Upper lobe of right lung (tissue), 1 donor: ENCODE measurements at regions not wholly inside any gene's neighbourhood (a gene's known extent, or its start where the extent isn't known, plus 50 kb on each side); places are given as distances from the start of the nearest gene placed in this dataset.

Experiments used
- ATAC-seq: fragments of 200-7000 bp; cut with Tn5 transposase; one replicate; pipeline ENCODE4 v1.9.1; 2020; ENCODE audit warnings: mild to moderate bottlenecking, moderate library complexity
- DNase-seq: peaks from one replicate; pipeline ENCODE4 v3.0.0-alpha.2; 2020
- H3K27ac ChIP-seq: fragments of 200-600 bp; one replicate; pipeline ENCODE4 v1.8.0; 2022
- H3K27me3 ChIP-seq: fragments of 200-600 bp; one replicate; pipeline ENCODE4 v1.8.0; 2022; ENCODE audit warnings: mild to moderate bottlenecking
- H3K36me3 ChIP-seq: fragments of 200-600 bp; one replicate; pipeline ENCODE4 v1.8.0; 2022
- H3K4me1 ChIP-seq: fragments of 200-600 bp; one replicate; pipeline ENCODE4 v1.8.0; 2022
- H3K4me3 ChIP-seq: fragments of 200-600 bp; one replicate; pipeline ENCODE4 v1.8.0; 2022; ENCODE audit warnings: mild to moderate bottlenecking
- H3K9me3 ChIP-seq: fragments of 200-600 bp; one replicate; pipeline ENCODE4 v1.8.0; 2022
- intact Hi-C: fragments of 100-400 bp; cut with DNase I; formaldehyde crosslinking; loops from one replicate; pipeline ENCODE4 v1.11.0; 2022
- TF ChIP-seq, protein P1 (sequence below): fragments of 200-600 bp; IDR thresholded peaks from one replicate; pipeline ENCODE4 v1.8.0; 2022; ENCODE audit warnings: antibody characterized with exemption
- donor health status: DM: no; HTN: yes; CAD: no; lungs with severe emphysema.

- TF ChIP-seq, protein P1, sequence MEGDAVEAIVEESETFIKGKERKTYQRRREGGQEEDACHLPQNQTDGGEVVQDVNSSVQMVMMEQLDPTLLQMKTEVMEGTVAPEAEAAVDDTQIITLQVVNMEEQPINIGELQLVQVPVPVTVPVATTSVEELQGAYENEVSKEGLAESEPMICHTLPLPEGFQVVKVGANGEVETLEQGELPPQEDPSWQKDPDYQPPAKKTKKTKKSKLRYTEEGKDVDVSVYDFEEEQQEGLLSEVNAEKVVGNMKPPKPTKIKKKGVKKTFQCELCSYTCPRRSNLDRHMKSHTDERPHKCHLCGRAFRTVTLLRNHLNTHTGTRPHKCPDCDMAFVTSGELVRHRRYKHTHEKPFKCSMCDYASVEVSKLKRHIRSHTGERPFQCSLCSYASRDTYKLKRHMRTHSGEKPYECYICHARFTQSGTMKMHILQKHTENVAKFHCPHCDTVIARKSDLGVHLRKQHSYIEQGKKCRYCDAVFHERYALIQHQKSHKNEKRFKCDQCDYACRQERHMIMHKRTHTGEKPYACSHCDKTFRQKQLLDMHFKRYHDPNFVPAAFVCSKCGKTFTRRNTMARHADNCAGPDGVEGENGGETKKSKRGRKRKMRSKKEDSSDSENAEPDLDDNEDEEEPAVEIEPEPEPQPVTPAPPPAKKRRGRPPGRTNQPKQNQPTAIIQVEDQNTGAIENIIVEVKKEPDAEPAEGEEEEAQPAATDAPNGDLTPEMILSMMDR = no peak
- H3K36me3 ChIP-seq = no peaks in the 10 kb centered on the region
- H3K4me1 ChIP-seq = no peaks in the 10 kb centered on the region
- no peak overlapping the region for H3K27ac ChIP-seq
- DNase-seq (no peak), ATAC-seq (no peak)
- no peak overlapping the region for H3K4me3 ChIP-seq
- intact Hi-C loops = no loop called here
- H3K27me3 ChIP-seq = no peaks in the 10 kb centered on the region
- H3K9me3 ChIP-seq = no peaks in the 10 kb centered on the region
Observed at GRCh38 chr12:67112586-67112985, 156.6 kb upstream of the CAND1 start.

GRCh38 chr12:67116134-67116533 lies 153.0 kb upstream of the CAND1 start:
- TF ChIP-seq, protein P1 = no peak
- ATAC-seq (no peak), DNase-seq (no peak)
- Histone ChIP-seq H3K4me1 (no peaks in the 10 kb centered on the region), H3K4me3 (no peak overlapping the region), H3K36me3 (no peaks in the 10 kb centered on the region), H3K27me3 (no peaks in the 10 kb centered on the region), H3K9me3 (no peaks in the 10 kb centered on the region), H3K27ac (no peak overlapping the region)
- intact Hi-C loops = no loop called here

GRCh38 chr12:67122584-67122983 lies 146.6 kb upstream of the CAND1 start:
- no peak for ATAC-seq
- Histone ChIP-seq H3K27ac (no peak overlapping the region), H3K4me1 (no peaks in the 10 kb centered on the region), H3K27me3 (no peaks in the 10 kb centered on the region), H3K36me3 (no peaks in the 10 kb centered on the region), H3K9me3 (no peaks in the 10 kb centered on the region), H3K4me3 (no peak overlapping the region)
- DNase-seq = no peak
- TF ChIP-seq, protein P1 = no peak
- intact Hi-C loops = no loop called here

GRCh38 chr12:67137256-67137655 lies 131.9 kb upstream of the CAND1 start:
- H3K4me1 ChIP-seq = no peaks in the 10 kb centered on the region
- no peaks in the 10 kb centered on the region for H3K9me3 ChIP-seq
- no peaks in the 10 kb centered on the region for H3K36me3 ChIP-seq
- no peaks in the 10 kb centered on the region for H3K27me3 ChIP-seq
- no peak overlapping the region for H3K27ac ChIP-seq
- intact Hi-C loops = no loop called here
- no peak for DNase-seq
- H3K4me3 ChIP-seq = no peak overlapping the region
- no peak for ATAC-seq
- TF ChIP-seq, protein P1 = no peak

- Histone ChIP-seq H3K27ac (no peak overlapping the region), H3K27me3 (no peaks in the 10 kb centered on the region), H3K4me1 (no peaks in the 10 kb centered on the region), H3K36me3 (no peaks in the 10 kb centered on the region), H3K4me3 (no peak overlapping the region), H3K9me3 (no peaks in the 10 kb centered on the region)
- ATAC-seq = no peak
- intact Hi-C loops = no loop called here
- DNase-seq = no peak
- TF ChIP-seq, protein P1 = no peak
Observed at GRCh38 chr12:67141296-67142018, 127.7 kb upstream of the CAND1 start.

DNA sequence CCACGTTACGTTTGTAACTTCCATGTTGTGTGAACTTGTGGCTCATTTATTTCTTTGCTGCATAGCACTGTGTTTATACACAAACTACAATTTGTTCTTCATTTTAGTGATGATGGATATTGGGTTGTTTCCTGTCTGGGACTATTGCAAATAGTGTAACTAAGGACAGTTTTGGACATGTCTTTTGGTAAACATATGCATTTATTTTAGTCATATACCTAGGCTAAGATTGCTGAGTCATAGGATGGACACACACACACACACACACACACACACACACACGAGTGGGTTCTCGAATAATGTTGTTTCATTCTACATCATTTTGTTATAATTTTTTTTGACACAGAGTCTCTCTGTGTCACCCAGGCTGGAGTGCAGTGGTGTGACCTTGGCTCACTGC lies 123.5 kb upstream of the CAND1 start:
- no peak overlapping the region for H3K4me3 ChIP-seq

More for the DNA sequence above, 123.5 kb upstream of the CAND1 start:
- no peak overlapping the region for H3K27ac ChIP-seq
- H3K36me3 ChIP-seq = no peaks in the 10 kb centered on the region
- H3K9me3 ChIP-seq = no peaks in the 10 kb centered on the region
- intact Hi-C loops = no loop called here
- TF ChIP-seq, protein P1 = no peak
- no peaks in the 10 kb centered on the region for H3K4me1 ChIP-seq
- no peak for ATAC-seq
- H3K27me3 ChIP-seq = no peaks in the 10 kb centered on the region
- no peak for DNase-seq
